Activated CD4-positive, alpha-beta T cell treated with anti-CD3 and anti-CD28 coated beads, Interleukin-2, amount 10 ng/mL, durations not matched to agents 24 days and 14 days (primary cell): ENCODE measurements at regions not wholly inside any gene's neighbourhood (a gene's known extent, or its start where the extent isn't known, plus 50 kb on each side); places are given as distances from the start of the nearest gene placed in this dataset.
"Not testable (repeated sequence)": the region's sequence is repeated elsewhere in the genome, so short reads cannot be mapped to it uniquely, and the experiment has no call there.

Experiments
- DNase-seq: peaks from one replicate; pipeline ENCODE4 v3.0.0; 2022
- H3K27ac Mint-ChIP-seq: one replicate; pipeline ENCODE4 v1.8.0; 2022; ENCODE audit warnings: mild to moderate bottlenecking, mixed read lengths
- H3K27me3 Mint-ChIP-seq: one replicate; pipeline ENCODE4 v1.8.0; 2022; ENCODE audit warnings: mixed read lengths
- H3K36me3 Mint-ChIP-seq: one replicate; pipeline ENCODE4 v1.8.0; 2022; ENCODE audit warnings: low read depth, mild to moderate bottlenecking, mixed read lengths
- H3K4me1 Mint-ChIP-seq: one replicate; pipeline ENCODE4 v1.8.0; 2021; ENCODE audit warnings: mixed read lengths
- H3K4me3 Mint-ChIP-seq: one replicate; pipeline ENCODE4 v1.8.0; 2022; ENCODE audit warnings: mild to moderate bottlenecking, moderate library complexity, mixed read lengths
- H3K9me3 Mint-ChIP-seq: one replicate; pipeline ENCODE4 v1.8.0; 2021; ENCODE audit warnings: mixed read lengths
- intact Hi-C: fragments of 100-400 bp; cut with micrococcal nuclease; formaldehyde crosslinking; loops from one replicate; pipeline ENCODE4 v1.15.1; 2023

- Mint-ChIP-seq H3K27ac (no peak overlapping the region), H3K4me3 (no peak overlapping the region), H3K36me3 (no peaks in the 10 kb centered on the region), H3K4me1 (no peaks in the 10 kb centered on the region), H3K9me3 (no peaks in the 10 kb centered on the region), H3K27me3 (no peaks in the 10 kb centered on the region)
- intact Hi-C loops, result no loop called here
- DNase-seq, result no peak
These were observed 160.6 kb upstream of the ARHGEF26 start for GRCh38 chr3:153960458-153961074.

- no peaks in the 10 kb centered on the region for H3K27me3 Mint-ChIP-seq
- DNase-seq, result no peak
- H3K4me3 Mint-ChIP-seq, result no peak overlapping the region
- intact Hi-C loops, result no loop called here
- no peak overlapping the region for H3K27ac Mint-ChIP-seq
- no peaks in the 10 kb centered on the region for H3K36me3 Mint-ChIP-seq
- no peaks in the 10 kb centered on the region for H3K4me1 Mint-ChIP-seq
- no peaks in the 10 kb centered on the region for H3K9me3 Mint-ChIP-seq
These were observed 159.7 kb upstream of the ARHGEF26 start for GRCh38 chr3:153961494-153961893.

GRCh38 chr3:153963012-153963411, 158.2 kb upstream of the ARHGEF26 start:
- intact Hi-C loops, result no loop called here
- Mint-ChIP-seq H3K4me3 (no peak overlapping the region), H3K36me3 (no peaks in the 10 kb centered on the region), H3K4me1 (no peaks in the 10 kb centered on the region), H3K27me3 (no peaks in the 10 kb centered on the region), H3K27ac (no peak overlapping the region), H3K9me3 (peaks cover 6% of the 10 kb centered on the region)
- DNase-seq, result no peak

- Mint-ChIP-seq H3K4me3 (no peak overlapping the region), H3K9me3 (peaks cover 6% of the 10 kb centered on the region), H3K27ac (no peak overlapping the region), H3K27me3 (no peaks in the 10 kb centered on the region), H3K4me1 (no peaks in the 10 kb centered on the region), H3K36me3 (no peaks in the 10 kb centered on the region)
- intact Hi-C loops, result no loop called here
- no peak for DNase-seq
These were observed 153.9 kb upstream of the ARHGEF26 start for GRCh38 chr3:153967260-153967659.

- peaks cover 4% of the 10 kb centered on the region for H3K4me1 Mint-ChIP-seq
- H3K9me3 Mint-ChIP-seq, result peaks cover 6% of the 10 kb centered on the region
- H3K27ac Mint-ChIP-seq, result no peak overlapping the region
- peaks cover 2% of the 10 kb centered on the region for H3K27me3 Mint-ChIP-seq
- no peak for DNase-seq
- intact Hi-C loops, result no loop called here
- no peak overlapping the region for H3K4me3 Mint-ChIP-seq
- H3K36me3 Mint-ChIP-seq, result no peaks in the 10 kb centered on the region
These were observed 151.1 kb upstream of the ARHGEF26 start for GRCh38 chr3:153970047-153970446.

GRCh38 chr3:153970741-153971347, 150.3 kb upstream of the ARHGEF26 start:
- Mint-ChIP-seq H3K4me1 (peaks cover 4% of the 10 kb centered on the region), H3K9me3 (peaks cover 6% of the 10 kb centered on the region), H3K36me3 (no peaks in the 10 kb centered on the region), H3K4me3 (no peak overlapping the region), H3K27me3 (peaks cover 2% of the 10 kb centered on the region), H3K27ac (no peak overlapping the region)
- no peak for DNase-seq
- intact Hi-C loops, result no loop called here

GRCh38 chr3:153972862-153973261, 148.3 kb upstream of the ARHGEF26 start:
- intact Hi-C loops, result no loop called here
- Mint-ChIP-seq H3K4me1 (peaks cover 4% of the 10 kb centered on the region), H3K9me3 (no peaks in the 10 kb centered on the region), H3K4me3 (no peak overlapping the region), H3K27ac (no peak overlapping the region), H3K36me3 (no peaks in the 10 kb centered on the region), H3K27me3 (peaks cover 6% of the 10 kb centered on the region)
- DNase-seq, result no peak

GRCh38 chr3:153973722-153974265, 147.4 kb upstream of the ARHGEF26 start:
- Mint-ChIP-seq H3K4me1 (peaks cover 4% of the 10 kb centered on the region), H3K4me3 (no peak overlapping the region), H3K36me3 (no peaks in the 10 kb centered on the region), H3K27ac (no peak overlapping the region), H3K27me3 (peaks cover 6% of the 10 kb centered on the region), H3K9me3 (no peaks in the 10 kb centered on the region)
- DNase-seq, result no peak
- intact Hi-C loops, result no loop called here

GRCh38 chr3:153974614-153975013, 146.6 kb upstream of the ARHGEF26 start:
- no peak overlapping the region for H3K27ac Mint-ChIP-seq
- DNase-seq, result no peak
- H3K36me3 Mint-ChIP-seq, result no peaks in the 10 kb centered on the region
- H3K4me1 Mint-ChIP-seq, result peaks cover 4% of the 10 kb centered on the region
- H3K9me3 Mint-ChIP-seq, result no peaks in the 10 kb centered on the region
- intact Hi-C loops, result no loop called here
- no peak overlapping the region for H3K4me3 Mint-ChIP-seq
- H3K27me3 Mint-ChIP-seq, result peaks cover 7% of the 10 kb centered on the region

- intact Hi-C loops, result no loop called here
- H3K9me3 Mint-ChIP-seq, result no peaks in the 10 kb centered on the region
- peaks cover 7% of the 10 kb centered on the region for H3K27me3 Mint-ChIP-seq
These were observed 144.2 kb upstream of the ARHGEF26 start for GRCh38 chr3:153976891-153977554.

GRCh38 chr3:153978006-153978405, 143.2 kb upstream of the ARHGEF26 start:
- H3K4me1 Mint-ChIP-seq, result peaks cover 4% of the 10 kb centered on the region
- H3K27me3 Mint-ChIP-seq, result peaks cover 7% of the 10 kb centered on the region
- intact Hi-C loops, result no loop called here
- DNase-seq, result no peak
- no peak overlapping the region for H3K4me3 Mint-ChIP-seq
- no peaks in the 10 kb centered on the region for H3K36me3 Mint-ChIP-seq
- no peak overlapping the region for H3K27ac Mint-ChIP-seq
- H3K9me3 Mint-ChIP-seq, result no peaks in the 10 kb centered on the region

More at GRCh38 chr3:153976891-153977554, 144.2 kb upstream of the ARHGEF26 start:
- Mint-ChIP-seq H3K4me3 (no peak overlapping the region), H3K27ac (no peak overlapping the region), H3K4me1 (peaks cover 4% of the 10 kb centered on the region), H3K36me3 (no peaks in the 10 kb centered on the region)
- DNase-seq, result no peak

- Mint-ChIP-seq H3K4me1 (peaks cover 1% of the 10 kb centered on the region), H3K27me3 (peaks cover 6% of the 10 kb centered on the region), H3K27ac (no peak overlapping the region), H3K4me3 (no peak overlapping the region), H3K9me3 (no peaks in the 10 kb centered on the region), H3K36me3 (no peaks in the 10 kb centered on the region)
- intact Hi-C loops, result no loop called here
- no peak for DNase-seq
These were observed 141.6 kb upstream of the ARHGEF26 start for GRCh38 chr3:153979418-153980251.

GRCh38 chr3:153980252-153980590, 141.0 kb upstream of the ARHGEF26 start:
- intact Hi-C loops, result no loop called here
- DNase-seq, result no peak
- H3K27ac Mint-ChIP-seq, result no peak overlapping the region
- no peaks in the 10 kb centered on the region for H3K36me3 Mint-ChIP-seq
- no peaks in the 10 kb centered on the region for H3K4me1 Mint-ChIP-seq
- H3K27me3 Mint-ChIP-seq, result peaks cover 5% of the 10 kb centered on the region
- no peaks in the 10 kb centered on the region for H3K9me3 Mint-ChIP-seq
- no peak overlapping the region for H3K4me3 Mint-ChIP-seq

GRCh38 chr3:153997364-153997763, 123.8 kb upstream of the ARHGEF26 start:
- H3K36me3 Mint-ChIP-seq, H3K4me3 Mint-ChIP-seq, intact Hi-C loops, H3K27ac Mint-ChIP-seq, DNase-seq, H3K4me1 Mint-ChIP-seq, H3K9me3 Mint-ChIP-seq, H3K27me3 Mint-ChIP-seq: not testable (repeated sequence)
